SK-N-SH (cell line): ENCODE measurements at regions not wholly inside any gene's neighbourhood (a gene's known extent, or its start where the extent isn't known, plus 50 kb on each side); places are given as distances from the start of the nearest gene placed in this dataset.

Experiments
- CTCF ChIA-PET: fragments of 300-600, 350-600 bp; formaldehyde crosslinking; extraction: SDS; loops from one replicate; lab custom pipeline; 2021; lab: Yijun Ruan, JAX
- POLR2A ChIA-PET: fragments of 350-600 bp; sonication (Branson Sonifier 250); formaldehyde crosslinking; extraction: SDS; loops from one replicate; lab custom pipeline; 2020; ENCODE audit warnings: antibody characterized with exemption, inconsistent platforms; lab: Yijun Ruan, JAX
- DNase-seq: peaks from one replicate; pipeline ENCODE4 v3.0.0; 2012
- H2AFZ ChIP-seq: fragments of 200-600 bp; sonication (generic); 2 replicates; pipeline ENCODE4 v1.8.1; 2016; ENCODE audit warnings: antibody characterized with exemption, mild to moderate bottlenecking, low read depth
- H3F3A ChIP-seq: fragments of 200-600 bp; sonication (generic); replicated peaks from 2 replicates; pipeline ENCODE3; 2016; ENCODE audit warnings: antibody characterized with exemption, mild to moderate bottlenecking; ENCODE audit not compliant: insufficient read depth
- H3K27ac ChIP-seq, 2 experiments: fragments of 200-500 bp in 1 of 2; fragments of 200-600 bp in 1 of 2; sonication (Bioruptor generic) in 1 of 2; sonication (generic), shearing (Covaris generic) in 1 of 2; 2 replicates each; pipeline versions ENCODE4 v1.5.1 to v1.6.1; 2014 to 2016; ENCODE audit warnings: low read depth in 2 of 2, inconsistent platforms in 1 of 2, low read length in 1 of 2, mild to moderate bottlenecking in 1 of 2, mixed read lengths in 1 of 2
- H3K27me3 ChIP-seq: fragments of 200-600 bp; sonication (generic), shearing (Covaris generic); 2 replicates; pipeline ENCODE4 v1.6.1; 2016; ENCODE audit warnings: mixed run types; ENCODE audit not compliant: insufficient read depth
- H3K36me3 ChIP-seq, 2 experiments: fragments of 200-500 bp in 1 of 2; fragments of 200-600 bp in 1 of 2; sonication (Bioruptor generic) in 1 of 2; sonication (generic) in 1 of 2; replicated peaks in 1 of 2; 2 replicates each; pipeline versions ENCODE3 to v1.5.1; 2014 to 2016; ENCODE audit warnings: low read length in 1 of 2, mild to moderate bottlenecking in 1 of 2; ENCODE audit not compliant: insufficient read depth in 2 of 2, control insufficient read depth in 1 of 2
- H3K4me1 ChIP-seq, 2 experiments: fragments of 200-500 bp in 1 of 2; fragments of 200-600 bp in 1 of 2; sonication (Bioruptor generic) in 1 of 2; sonication (generic), shearing (Covaris generic) in 1 of 2; 2 replicates each; pipeline versions ENCODE4 v1.5.1 to v1.6.1; 2014 to 2016; ENCODE audit warnings: low read depth in 1 of 2, low read length in 1 of 2, mixed run types in 1 of 2; ENCODE audit not compliant: insufficient read depth in 2 of 2, control insufficient read depth in 1 of 2
- H3K4me2 ChIP-seq: fragments of 200-600 bp; sonication (generic), shearing (Covaris generic); 2 replicates; pipeline ENCODE4 v1.6.1; 2017; ENCODE audit warnings: mixed run types
- H3K4me3 ChIP-seq, 2 experiments: fragments of 200-500 bp in 1 of 2; fragments of 200-600 bp in 1 of 2; sonication (Bioruptor generic) in 1 of 2; sonication (generic), shearing (Covaris generic) in 1 of 2; 2 replicates each; pipeline versions ENCODE4 v1.5.1 to v1.8.1; 2014 to 2016; ENCODE audit warnings: low read depth in 2 of 2, inconsistent platforms in 1 of 2, low read length in 1 of 2, mild to moderate bottlenecking in 1 of 2, mixed read lengths in 1 of 2, moderate library complexity in 1 of 2
- H3K79me2 ChIP-seq: fragments of 200-600 bp; sonication (generic); 2 replicates; pipeline ENCODE4 v1.8.1; 2017; ENCODE audit warnings: mild to moderate bottlenecking; ENCODE audit not compliant: insufficient read depth
- H3K9ac ChIP-seq: fragments of 200-600 bp; sonication (generic); 2 replicates; pipeline ENCODE4 v1.6.1; 2017; ENCODE audit warnings: mixed run types
- H3K9me2 ChIP-seq: fragments of 200-600 bp; sonication (generic); 2 replicates; pipeline ENCODE4 v1.6.1; 2017; ENCODE audit warnings: mixed run types
- H3K9me3 ChIP-seq: fragments of 200-600 bp; sonication (generic); 2 replicates; pipeline ENCODE4 v1.6.1; 2017; ENCODE audit warnings: mixed run types, mild to moderate bottlenecking, moderate library complexity
- H4K20me1 ChIP-seq: fragments of 200-600 bp; sonication (generic); 2 replicates; pipeline ENCODE4 v1.6.1; 2017; ENCODE audit warnings: mild to moderate bottlenecking, mixed run types; ENCODE audit not compliant: insufficient read depth
- CTCF ChIP-seq: fragments of 200-600 bp; sonication (generic); IDR thresholded peaks from 2 replicates; pipeline ENCODE4 v1.6.1; 2017; ENCODE audit warnings: antibody characterized with exemption, mild to moderate bottlenecking, moderate library complexity
- ELF1 ChIP-seq: IDR thresholded peaks from 2 replicates; pipeline ENCODE4 v1.4.0; 2012
- FOXJ3 ChIP-seq: sonication (generic); formaldehyde crosslinking; IDR thresholded peaks from 2 replicates; pipeline ENCODE4 v1.5.1; 2020; ENCODE audit warnings: mild to moderate bottlenecking, missing genetic modification reagents
- FOXM1 ChIP-seq: IDR thresholded peaks from 2 replicates; pipeline ENCODE4 v1.4.0; 2012; ENCODE audit warnings: low read depth, mild to moderate bottlenecking
- JUND ChIP-seq: IDR thresholded peaks from 2 replicates; pipeline ENCODE4 v1.4.0; 2012
- MXI1 ChIP-seq: IDR thresholded peaks from 2 replicates; pipeline ENCODE4 v1.6.1; 2012; ENCODE audit warnings: mild to moderate bottlenecking, low read depth, low read length, improper control_type of control experiment
- RXRA ChIP-seq: IDR thresholded peaks from 2 replicates; pipeline ENCODE4 v1.4.0; 2012; ENCODE audit warnings: low read depth, mild to moderate bottlenecking, borderline replicate concordance
- SIN3A ChIP-seq: IDR thresholded peaks from 2 replicates; pipeline ENCODE4 v1.6.1; 2012; ENCODE audit warnings: low read depth, mild to moderate bottlenecking, low read length, moderate library complexity, borderline replicate concordance
- TCF12 ChIP-seq: IDR thresholded peaks from 2 replicates; pipeline ENCODE4 v1.4.0; 2012
- WGBS: methylation state at CpG from one replicate; pipeline ENCODE4 v1.1.6; 2017; ENCODE audit warnings: low lambda C conversion rate; 5-methylcytosine and 5-hydroxymethylcytosine counted together
- TF ChIP-seq, protein P1 (sequence below): IDR thresholded peaks from 2 replicates; pipeline ENCODE4 v1.4.0; 2012; ENCODE audit warnings: low read depth, borderline replicate concordance
- TF ChIP-seq, protein P2 (sequence below): IDR thresholded peaks from 2 replicates; pipeline ENCODE4; 2012

GRCh38 chr12:127613056-127613455 lies 653.9 kb upstream of the TMEM132C start:
- Histone ChIP-seq H4K20me1 (no peaks in the 10 kb centered on the region), H3K27me3 (no peaks in the 10 kb centered on the region), H3K36me3 (no peaks in the 10 kb centered on the region), H3K9me2 (no peaks in the 10 kb centered on the region), H3K27ac (no peak overlapping the region)
- POLR2A ChIA-PET = no interaction called here
- TF ChIP-seq TCF12 (no peak), ELF1 (no peak), RXRA (no peak), CTCF (no peak), MXI1 (no peak), JUND (no peak), FOXJ3 (CRISPR knock-in tag) (no peak), FOXM1 (no peak)
- TF ChIP-seq, protein P1, sequence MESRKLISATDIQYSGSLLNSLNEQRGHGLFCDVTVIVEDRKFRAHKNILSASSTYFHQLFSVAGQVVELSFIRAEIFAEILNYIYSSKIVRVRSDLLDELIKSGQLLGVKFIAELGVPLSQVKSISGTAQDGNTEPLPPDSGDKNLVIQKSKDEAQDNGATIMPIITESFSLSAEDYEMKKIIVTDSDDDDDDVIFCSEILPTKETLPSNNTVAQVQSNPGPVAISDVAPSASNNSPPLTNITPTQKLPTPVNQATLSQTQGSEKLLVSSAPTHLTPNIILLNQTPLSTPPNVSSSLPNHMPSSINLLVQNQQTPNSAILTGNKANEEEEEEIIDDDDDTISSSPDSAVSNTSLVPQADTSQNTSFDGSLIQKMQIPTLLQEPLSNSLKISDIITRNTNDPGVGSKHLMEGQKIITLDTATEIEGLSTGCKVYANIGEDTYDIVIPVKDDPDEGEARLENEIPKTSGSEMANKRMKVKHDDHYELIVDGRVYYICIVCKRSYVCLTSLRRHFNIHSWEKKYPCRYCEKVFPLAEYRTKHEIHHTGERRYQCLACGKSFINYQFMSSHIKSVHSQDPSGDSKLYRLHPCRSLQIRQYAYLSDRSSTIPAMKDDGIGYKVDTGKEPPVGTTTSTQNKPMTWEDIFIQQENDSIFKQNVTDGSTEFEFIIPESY = no peak
- TF ChIP-seq, protein P2, sequence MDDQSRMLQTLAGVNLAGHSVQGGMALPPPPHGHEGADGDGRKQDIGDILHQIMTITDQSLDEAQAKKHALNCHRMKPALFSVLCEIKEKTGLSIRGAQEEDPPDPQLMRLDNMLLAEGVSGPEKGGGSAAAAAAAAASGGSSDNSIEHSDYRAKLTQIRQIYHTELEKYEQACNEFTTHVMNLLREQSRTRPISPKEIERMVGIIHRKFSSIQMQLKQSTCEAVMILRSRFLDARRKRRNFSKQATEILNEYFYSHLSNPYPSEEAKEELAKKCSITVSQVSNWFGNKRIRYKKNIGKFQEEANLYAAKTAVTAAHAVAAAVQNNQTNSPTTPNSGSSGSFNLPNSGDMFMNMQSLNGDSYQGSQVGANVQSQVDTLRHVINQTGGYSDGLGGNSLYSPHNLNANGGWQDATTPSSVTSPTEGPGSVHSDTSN = no peak
- TF ChIP-seq, all 33 proteins: peak for 0
- Histone ChIP-seq H3K4me2 (no peak overlapping the region), H2AFZ (no peak overlapping the region), H3F3A (no peaks in the 10 kb centered on the region), H3K9ac (no peak overlapping the region), H3K79me2 (no peaks in the 10 kb centered on the region), H3K9me3 (no peaks in the 10 kb centered on the region), H3K4me3 (no peak overlapping the region), H3K4me1 (no peaks in the 10 kb centered on the region)
- CTCF ChIA-PET = no interaction called here
- 18% methylated on average over 3 of the region's 5 CpGs for WGBS
- DNase-seq = no peak

DNA sequence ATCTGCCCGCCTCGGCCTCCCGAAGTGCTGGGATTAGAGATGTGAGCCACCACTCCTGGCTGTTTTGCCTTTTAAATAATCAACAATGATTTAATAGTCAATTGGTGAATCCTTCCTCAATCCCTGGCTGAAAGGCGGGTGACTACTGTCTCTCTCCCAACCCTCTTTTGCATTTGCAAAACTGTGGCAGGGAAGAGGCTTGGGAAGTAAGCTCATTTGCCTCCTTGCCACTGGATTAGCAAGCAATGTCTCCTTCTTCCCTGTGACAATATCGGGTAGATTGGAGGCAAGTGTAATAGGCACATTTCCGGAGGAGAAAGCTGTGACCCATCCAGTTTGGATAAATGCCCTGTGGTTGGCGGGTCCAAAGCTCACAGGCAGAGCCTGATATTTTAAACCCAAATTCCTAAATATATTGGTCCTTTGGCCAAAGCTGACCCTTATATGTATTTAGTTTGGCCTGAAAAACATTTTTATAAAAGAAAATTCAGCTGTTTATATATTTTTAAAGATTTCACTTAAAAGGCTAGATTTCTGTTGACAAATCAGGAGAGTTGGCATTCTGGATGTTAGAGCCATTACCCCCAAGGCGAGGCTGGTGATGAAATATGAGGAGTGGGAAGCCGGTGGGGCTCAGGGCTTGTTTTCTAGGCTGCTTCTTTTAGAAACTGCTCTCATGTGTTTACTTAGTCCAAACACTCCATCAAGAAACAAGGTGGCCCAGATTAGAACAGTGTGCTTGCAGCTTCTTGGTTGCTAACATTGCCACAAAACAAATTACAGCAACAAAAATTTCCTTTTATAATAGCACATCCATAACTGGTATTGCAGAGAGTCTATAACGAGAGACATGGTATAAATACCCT lies 646.9 kb upstream of the TMEM132C start:
- H3K27ac ChIP-seq = no peak overlapping the region
- ChIA-PET CTCF (interaction anchor here (0.8 kb wide), 1 partner anchor 239 kb away, joined by 3 read pairs; no protein-coding TSS in a partner anchor), POLR2A (no interaction called here)
- no peak overlapping the region for H3K4me3 ChIP-seq
- no peak overlapping the region for H3K4me2 ChIP-seq
- H3K9me2 ChIP-seq = no peaks in the 10 kb centered on the region
- H2AFZ ChIP-seq = no peak overlapping the region
- no peaks in the 10 kb centered on the region for H4K20me1 ChIP-seq
- no peaks in the 10 kb centered on the region for H3F3A ChIP-seq
- 16% methylated on average over 10 of the region's 10 CpGs for WGBS
- H3K4me1 ChIP-seq = no peaks in the 10 kb centered on the region
- H3K27me3 ChIP-seq = no peaks in the 10 kb centered on the region
- H3K9me3 ChIP-seq = no peaks in the 10 kb centered on the region
- H3K9ac ChIP-seq = no peak overlapping the region
- no peak for TF ChIP-seq SIN3A
- TF ChIP-seq, all 33 proteins: peak for 0
- no peak for DNase-seq
- H3K36me3 ChIP-seq = no peaks in the 10 kb centered on the region
- no peaks in the 10 kb centered on the region for H3K79me2 ChIP-seq
